Endodermal cell (in vitro differentiated cells): ENCODE measurements at regions not wholly inside any gene's neighbourhood (a gene's known extent, or its start where the extent isn't known, plus 50 kb on each side); places are given as distances from the start of the nearest gene placed in this dataset.

Source experiments
- DNase-seq: peaks from one replicate; pipeline ENCODE4 v3.0.0-alpha.2; 2017
- H3K27ac ChIP-seq: 2 replicates; pipeline ENCODE4 v1.5.1; 2013; ENCODE audit warnings: mild to moderate bottlenecking, low read depth, low read length, moderate library complexity
- H3K27me3 ChIP-seq: 2 replicates; pipeline ENCODE4 v1.6.1; 2013; ENCODE audit warnings: mild to moderate bottlenecking, low read length, moderate library complexity; ENCODE audit not compliant: insufficient read depth, control insufficient read depth, poor library complexity, severe bottlenecking
- H3K36me3 ChIP-seq: 2 replicates; pipeline ENCODE4 v1.7.0; 2013; ENCODE audit warnings: mild to moderate bottlenecking, low read length, moderate library complexity; ENCODE audit not compliant: control insufficient read depth, insufficient read depth
- H3K4me1 ChIP-seq: one replicate; pipeline ENCODE4 v1.7.0; 2013; ENCODE audit warnings: low read length; ENCODE audit not compliant: control insufficient read depth, insufficient read depth
- H3K4me3 ChIP-seq: 2 replicates; pipeline ENCODE4 v1.5.1; 2013; ENCODE audit warnings: mild to moderate bottlenecking, low read length, moderate library complexity
- H3K9ac ChIP-seq: 2 replicates; pipeline ENCODE4 v1.6.1; 2013; ENCODE audit warnings: mild to moderate bottlenecking, low read length, moderate library complexity; ENCODE audit not compliant: poor library complexity, severe bottlenecking; ENCODE audit errors: extremely low read depth
- H3K9me3 ChIP-seq: 2 replicates; pipeline ENCODE4 v1.6.1; 2013; ENCODE audit warnings: mild to moderate bottlenecking, low read length, moderate library complexity; ENCODE audit not compliant: control insufficient read depth
- H3K27ac Mint-ChIP-seq: 2 replicates; pipeline ENCODE4 v1.8.0; 2020; ENCODE audit warnings: mixed read lengths
- H3K27me3 Mint-ChIP-seq: 2 replicates; pipeline ENCODE4 v1.8.0; 2021; ENCODE audit warnings: mild to moderate bottlenecking, mixed read lengths; ENCODE audit not compliant: insufficient read depth
- H3K36me3 Mint-ChIP-seq: 2 replicates; pipeline ENCODE4 v1.8.0; 2020; ENCODE audit warnings: low read depth, mixed read lengths
- H3K4me1 Mint-ChIP-seq: 2 replicates; pipeline ENCODE4 v1.8.0; 2020; ENCODE audit warnings: mixed read lengths
- H3K4me3 Mint-ChIP-seq: 2 replicates; pipeline ENCODE4 v1.8.0; 2020; ENCODE audit warnings: mild to moderate bottlenecking, moderate library complexity, mixed read lengths
- H3K9me3 Mint-ChIP-seq: 2 replicates; pipeline ENCODE4 v1.8.0; 2020; ENCODE audit warnings: mild to moderate bottlenecking, mixed read lengths
- CTCF ChIP-seq: fragments of 200-600 bp; sonication (generic); conservative IDR thresholded peaks from 2 replicates; pipeline ENCODE4 v1.5.0; 2021; ENCODE audit warnings: antibody characterized with exemption, mild to moderate bottlenecking
- WGBS, 2 experiments: methylation state at CpG; one replicate each; pipeline versions ENCODE4 v1.1.5 to v1.1.7; 2013; ENCODE audit warnings: missing lambda C conversion rate in 2 of 2, mixed read lengths in 1 of 2; ENCODE audit not compliant: insufficient coverage in 1 of 2, insufficient read length in 1 of 2; 5-methylcytosine and 5-hydroxymethylcytosine counted together

GRCh38 chr19:31554360-31554759, 205.1 kb upstream of the TSHZ3 start:
- no peak for TF ChIP-seq CTCF
- no peak overlapping the region for H3K4me3 Mint-ChIP-seq
- Histone ChIP-seq H3K9me3 (peaks cover 6% of the 10 kb centered on the region), H3K36me3 (no peaks in the 10 kb centered on the region), H3K27me3 (no peaks in the 10 kb centered on the region), H3K27ac (no peak overlapping the region), H3K4me3 (no peak overlapping the region), H3K9ac (no peak overlapping the region), H3K4me1 (peaks cover 7% of the 10 kb centered on the region)
- peaks cover 8% of the 10 kb centered on the region for H3K9me3 Mint-ChIP-seq
- H3K27ac Mint-ChIP-seq = peak overlapping the region; percentile 83
- DNase-seq = no peak
- no peaks in the 10 kb centered on the region for H3K36me3 Mint-ChIP-seq
- 92 to 100% methylated on average over 2 to 9 of the region's 9 CpGs for WGBS, 2 experiments
- peaks cover 3% of the 10 kb centered on the region for H3K27me3 Mint-ChIP-seq
- peaks cover 29% of the 10 kb centered on the region for H3K4me1 Mint-ChIP-seq

- DNase-seq = no peak
- Histone ChIP-seq H3K27me3 (no peaks in the 10 kb centered on the region), H3K4me3 (no peak overlapping the region), H3K36me3 (no peaks in the 10 kb centered on the region), H3K27ac (no peak overlapping the region), H3K9me3 (peaks cover 14% of the 10 kb centered on the region), H3K4me1 (peaks cover 7% of the 10 kb centered on the region), H3K9ac (no peak overlapping the region)
- TF ChIP-seq CTCF = peak; percentile 64
- H3K9me3 Mint-ChIP-seq = peaks cover 17% of the 10 kb centered on the region
- peaks cover 3% of the 10 kb centered on the region for H3K36me3 Mint-ChIP-seq
- no peak overlapping the region for H3K27ac Mint-ChIP-seq
- peaks cover 29% of the 10 kb centered on the region for H3K4me1 Mint-ChIP-seq
- WGBS, 2 experiments = 86 to 87% methylated on average over 4 to 7 of the region's 8 CpGs
- peaks cover 5% of the 10 kb centered on the region for H3K27me3 Mint-ChIP-seq
- H3K4me3 Mint-ChIP-seq = no peak overlapping the region
Observed at GRCh38 chr19:31555634-31556215, 206.5 kb upstream of the TSHZ3 start.

GRCh38 chr19:31559494-31559893, 210.3 kb upstream of the TSHZ3 start:
- H3K4me3 ChIP-seq = no peak overlapping the region
- peaks cover 14% of the 10 kb centered on the region for H3K9me3 ChIP-seq
- peaks cover 17% of the 10 kb centered on the region for H3K9me3 Mint-ChIP-seq
- peaks cover 3% of the 10 kb centered on the region for H3K36me3 Mint-ChIP-seq
- WGBS, 2 experiments = 93 to 97% methylated on average over 3 of the region's 3 CpGs
- TF ChIP-seq CTCF = no peak
- no peak for DNase-seq
- no peaks in the 10 kb centered on the region for H3K36me3 ChIP-seq
- peaks cover 7% of the 10 kb centered on the region for H3K4me1 ChIP-seq
- H3K27me3 ChIP-seq = no peaks in the 10 kb centered on the region
- H3K4me3 Mint-ChIP-seq = no peak overlapping the region
- H3K27ac Mint-ChIP-seq = no peak overlapping the region
- no peak overlapping the region for H3K27ac ChIP-seq
- H3K27me3 Mint-ChIP-seq = peaks cover 3% of the 10 kb centered on the region
- H3K9ac ChIP-seq = no peak overlapping the region
- H3K4me1 Mint-ChIP-seq = peaks cover 20% of the 10 kb centered on the region
